Activated CD4-positive, alpha-beta T cell treated with anti-CD3 and anti-CD28 coated beads for 36 hours (primary cell): ENCODE measurements at regions not wholly inside any gene's neighbourhood (a gene's known extent, or its start where the extent isn't known, plus 50 kb on each side); places are given as distances from the start of the nearest gene placed in this dataset.

Source experiments
- ATAC-seq: fragments of 200-7000 bp; cut with Tn5 transposase; one replicate; pipeline ENCODE4 v1.10.0; 2021; ENCODE audit warnings: mild to moderate bottlenecking, moderate library complexity
- CTCF ChIA-PET: fragments of 350-600 bp; sonication (Branson Sonifier 250); formaldehyde crosslinking; loops from one replicate; lab custom pipeline; 2021; ENCODE audit warnings: antibody characterized with exemption; lab: Charles Lee
- POLR2A ChIA-PET: fragments of 350-600 bp; sonication (Branson Sonifier 250); formaldehyde crosslinking; loops from one replicate; lab custom pipeline; 2021; ENCODE audit warnings: antibody characterized with exemption, inconsistent platforms; lab: Charles Lee
- DNase-seq: peaks from one replicate; pipeline ENCODE4 v3.0.0-alpha.2; 2020
- H3K27ac Mint-ChIP-seq: one replicate; pipeline ENCODE4 v1.8.0; 2021; ENCODE audit warnings: mixed read lengths
- H3K27me3 Mint-ChIP-seq: one replicate; pipeline ENCODE4 v1.8.0; 2021; ENCODE audit warnings: mixed read lengths
- H3K36me3 Mint-ChIP-seq: one replicate; pipeline ENCODE4 v1.8.0; 2021; ENCODE audit warnings: low read depth, mixed read lengths
- H3K4me1 Mint-ChIP-seq: one replicate; pipeline ENCODE4 v1.8.0; 2021; ENCODE audit warnings: mixed read lengths
- H3K4me3 Mint-ChIP-seq: one replicate; pipeline ENCODE4 v1.8.0; 2021; ENCODE audit warnings: mild to moderate bottlenecking, moderate library complexity, mixed read lengths
- H3K9me3 Mint-ChIP-seq: one replicate; pipeline ENCODE4 v1.8.0; 2021; ENCODE audit warnings: low read depth, mixed read lengths
- intact Hi-C, 2 experiments: fragments of 100-400 bp; cut with DNase I in 1 of 2; cut with micrococcal nuclease in 1 of 2; formaldehyde crosslinking; loops; one replicate each; pipeline versions ENCODE4 v1.14.2 to v1.15.1; 2022 to 2024; cut with DNase I, micrococcal nuclease

DNA sequence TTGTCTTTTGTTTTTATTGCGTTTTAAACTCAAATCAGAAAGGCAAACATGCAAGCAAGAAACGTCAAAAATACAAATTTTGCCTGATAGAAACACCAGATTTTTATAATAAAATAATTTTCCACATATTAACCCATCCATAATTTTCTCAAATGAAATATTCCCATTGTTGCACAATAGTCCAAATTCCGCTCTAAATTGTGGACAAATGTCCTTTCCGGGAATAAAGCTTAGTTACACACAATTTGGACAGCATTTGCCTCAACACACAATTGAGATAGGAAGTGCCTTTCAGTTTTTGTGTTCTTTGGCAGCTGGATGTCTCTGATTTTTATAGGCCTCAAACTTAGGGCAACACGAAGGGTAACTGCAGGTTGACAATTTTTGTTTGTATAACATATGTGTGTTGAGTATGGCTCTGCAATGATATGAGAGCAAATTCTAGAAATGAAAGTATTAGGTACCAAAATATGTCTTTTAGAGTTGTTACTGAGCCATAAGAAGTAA lies 105.8 kb downstream of the DIO2 start:
- H3K27ac Mint-ChIP-seq, result no peak overlapping the region
- H3K27me3 Mint-ChIP-seq, result no peaks in the 10 kb centered on the region
- H3K4me3 Mint-ChIP-seq, result no peak overlapping the region
- POLR2A ChIA-PET, result no interaction called here
- ATAC-seq, result no peak
- no peaks in the 10 kb centered on the region for H3K36me3 Mint-ChIP-seq
- H3K9me3 Mint-ChIP-seq, result no peaks in the 10 kb centered on the region
- no peak for DNase-seq
- no peaks in the 10 kb centered on the region for H3K4me1 Mint-ChIP-seq
- CTCF ChIA-PET, result no interaction called here
- intact Hi-C loops, result no loop called here

DNA sequence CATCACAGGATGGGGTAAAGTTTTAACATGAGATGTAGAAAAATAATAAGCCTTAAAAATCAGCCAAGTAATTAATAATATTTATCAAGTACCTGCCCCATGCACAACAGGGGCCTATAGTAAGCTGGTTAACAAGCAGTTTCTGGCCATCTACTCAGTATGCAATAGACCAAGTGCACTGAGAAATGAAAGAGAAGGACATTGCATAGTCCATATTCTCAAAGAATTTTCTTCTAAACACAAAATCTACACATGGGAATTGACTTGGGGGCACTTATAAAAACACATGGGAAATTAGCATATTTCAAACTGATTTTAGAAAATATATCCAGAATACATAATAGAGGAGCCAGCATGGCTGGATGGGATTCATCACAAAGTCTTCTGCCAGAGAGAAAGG lies 109.5 kb downstream of the DIO2 start:
- CTCF ChIA-PET, result no interaction called here
- no peak for ATAC-seq
- Mint-ChIP-seq H3K27ac (no peak overlapping the region), H3K4me1 (no peaks in the 10 kb centered on the region), H3K4me3 (no peak overlapping the region), H3K27me3 (no peaks in the 10 kb centered on the region), H3K9me3 (no peaks in the 10 kb centered on the region), H3K36me3 (no peaks in the 10 kb centered on the region)
- POLR2A ChIA-PET, result no interaction called here
- DNase-seq, result no peak
- intact Hi-C loops, result no loop called here

DNA sequence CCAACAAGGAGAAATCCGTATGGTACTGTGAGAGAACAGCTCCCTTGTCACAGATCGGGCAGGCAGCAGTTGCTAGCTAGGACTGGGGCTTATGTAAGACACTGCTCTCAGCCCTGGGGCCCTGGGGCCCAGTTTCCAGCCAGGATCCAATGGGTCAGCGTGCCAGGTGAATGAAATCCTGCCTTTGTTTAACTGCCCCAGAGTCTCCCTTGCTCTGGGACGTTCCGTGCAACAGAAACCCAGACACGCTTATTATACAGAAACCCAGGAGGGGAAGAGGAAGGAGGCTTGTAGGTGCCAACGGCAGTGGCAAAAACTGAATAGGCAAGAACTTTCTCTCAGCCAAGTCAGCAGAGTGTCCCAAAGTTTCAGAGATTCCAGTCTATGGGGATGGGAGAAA lies 110.6 kb downstream of the DIO2 start:
- ChIA-PET CTCF (no interaction called here), POLR2A (no interaction called here)
- Mint-ChIP-seq H3K36me3 (no peaks in the 10 kb centered on the region), H3K4me3 (no peak overlapping the region), H3K4me1 (no peaks in the 10 kb centered on the region), H3K27me3 (no peaks in the 10 kb centered on the region), H3K27ac (no peak overlapping the region), H3K9me3 (no peaks in the 10 kb centered on the region)
- ATAC-seq (no peak), DNase-seq (no peak)
- intact Hi-C loops, result no loop called here

DNA sequence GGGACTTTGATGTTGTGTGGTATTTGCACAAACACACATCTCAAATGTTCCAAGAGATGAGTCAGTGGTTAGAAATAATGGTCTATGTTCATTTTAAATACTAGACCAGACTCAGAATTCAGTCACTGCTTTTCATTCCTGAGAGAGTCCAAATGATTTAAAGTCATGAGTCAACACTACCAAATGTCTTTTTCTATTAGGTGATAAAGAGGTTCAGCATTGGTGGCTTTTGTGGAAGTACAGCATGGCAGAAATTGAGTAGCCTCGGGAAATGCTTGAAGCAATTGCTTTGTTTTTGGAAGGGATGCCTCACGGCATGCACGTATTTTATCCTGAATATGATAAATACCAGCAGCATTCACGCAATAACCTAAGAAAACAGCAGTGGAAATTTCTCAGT lies 115.7 kb downstream of the DIO2 start:
- ChIA-PET POLR2A (no interaction called here), CTCF (no interaction called here)
- no peak overlapping the region for H3K27ac Mint-ChIP-seq
- no peak overlapping the region for H3K4me3 Mint-ChIP-seq
- H3K9me3 Mint-ChIP-seq, result no peaks in the 10 kb centered on the region
- ATAC-seq, result no peak
- no peaks in the 10 kb centered on the region for H3K27me3 Mint-ChIP-seq
- H3K4me1 Mint-ChIP-seq, result no peaks in the 10 kb centered on the region
- no peak for DNase-seq
- H3K36me3 Mint-ChIP-seq, result no peaks in the 10 kb centered on the region
- intact Hi-C loops, result no loop called here

DNA sequence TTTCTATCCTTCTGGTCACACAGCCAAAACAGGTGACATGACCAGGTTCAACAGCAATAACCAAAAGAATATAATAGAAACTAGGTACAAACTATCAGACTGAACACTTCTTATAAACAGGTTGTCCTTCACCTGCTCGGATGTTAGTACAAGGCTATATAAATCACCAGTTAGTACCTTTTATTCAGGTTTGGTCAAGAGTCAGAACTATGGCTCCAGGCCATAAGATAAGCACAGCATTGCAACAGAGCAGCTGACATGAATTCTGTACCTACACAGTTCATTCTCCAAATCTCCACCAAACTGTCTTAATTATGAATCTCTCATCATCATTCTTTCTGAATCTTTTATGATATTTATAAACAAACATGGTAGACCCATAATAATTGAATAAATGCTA lies 123.9 kb downstream of the DIO2 start:
- H3K9me3 Mint-ChIP-seq, result peaks cover 1% of the 10 kb centered on the region
- ATAC-seq, result no peak
- H3K4me3 Mint-ChIP-seq, result no peak overlapping the region
- POLR2A ChIA-PET, result no interaction called here
- no peak for DNase-seq
- no peaks in the 10 kb centered on the region for H3K4me1 Mint-ChIP-seq
- H3K27me3 Mint-ChIP-seq, result no peaks in the 10 kb centered on the region
- intact Hi-C loops, result no loop called here
- H3K27ac Mint-ChIP-seq, result no peak overlapping the region
- H3K36me3 Mint-ChIP-seq, result no peaks in the 10 kb centered on the region
- CTCF ChIA-PET, result no interaction called here

DNA sequence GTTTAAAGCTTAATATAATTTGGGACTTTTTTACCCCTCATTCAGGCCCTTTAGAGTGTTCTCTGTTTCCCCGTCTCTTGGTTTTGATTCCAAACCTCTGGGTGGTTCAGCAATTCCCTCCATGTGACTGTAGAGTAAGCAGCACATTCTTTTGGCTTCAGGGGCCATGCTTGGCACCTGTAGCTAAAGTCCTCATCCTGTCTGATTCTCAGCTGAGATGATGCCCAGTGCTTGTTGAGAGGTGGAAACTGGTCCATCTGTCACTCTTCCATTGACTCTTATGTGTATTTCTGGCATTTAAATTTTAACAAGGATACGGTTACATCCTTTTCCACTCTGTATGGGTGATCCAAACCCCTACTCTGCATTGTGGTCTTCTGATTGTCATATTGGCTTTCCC lies 127.1 kb downstream of the DIO2 start:
- POLR2A ChIA-PET, result no interaction called here
- Mint-ChIP-seq H3K4me1 (no peaks in the 10 kb centered on the region), H3K36me3 (no peaks in the 10 kb centered on the region)

DNA sequence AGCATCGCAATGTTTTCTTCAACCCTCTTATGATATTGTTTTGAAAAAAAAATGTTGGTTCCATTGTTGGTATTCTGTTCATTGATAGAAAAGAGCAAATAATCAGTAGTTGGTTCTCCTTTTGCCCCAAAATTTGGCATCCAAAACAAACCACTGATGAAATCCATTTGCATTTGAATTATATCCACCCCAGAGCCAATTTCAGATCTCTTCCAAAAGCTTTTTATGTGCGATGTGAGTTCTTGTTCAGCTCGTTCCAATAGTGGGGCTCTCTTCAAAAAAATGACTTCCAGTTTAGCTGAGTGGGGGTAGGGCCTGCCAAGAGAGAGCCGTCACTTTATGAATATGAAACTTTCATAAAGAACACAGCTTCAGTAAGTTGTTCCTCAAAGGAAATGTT lies 130.7 kb downstream of the DIO2 start:
- H3K9me3 Mint-ChIP-seq, result peaks cover 9% of the 10 kb centered on the region
- intact Hi-C loops, result no loop called here
- ATAC-seq, result no peak
- no peak overlapping the region for H3K4me3 Mint-ChIP-seq
- ChIA-PET CTCF (no interaction called here), POLR2A (no interaction called here)
- no peaks in the 10 kb centered on the region for H3K4me1 Mint-ChIP-seq
- H3K27ac Mint-ChIP-seq, result no peak overlapping the region
- no peaks in the 10 kb centered on the region for H3K27me3 Mint-ChIP-seq
- DNase-seq, result no peak
- H3K36me3 Mint-ChIP-seq, result no peaks in the 10 kb centered on the region

More for the DNA sequence above, 127.1 kb downstream of the DIO2 start:
- ATAC-seq (no peak), DNase-seq (no peak)
- Mint-ChIP-seq H3K27ac (no peak overlapping the region), H3K9me3 (peaks cover 5% of the 10 kb centered on the region), H3K27me3 (no peaks in the 10 kb centered on the region), H3K4me3 (no peak overlapping the region)
- intact Hi-C loops, result no loop called here
- CTCF ChIA-PET, result no interaction called here

DNA sequence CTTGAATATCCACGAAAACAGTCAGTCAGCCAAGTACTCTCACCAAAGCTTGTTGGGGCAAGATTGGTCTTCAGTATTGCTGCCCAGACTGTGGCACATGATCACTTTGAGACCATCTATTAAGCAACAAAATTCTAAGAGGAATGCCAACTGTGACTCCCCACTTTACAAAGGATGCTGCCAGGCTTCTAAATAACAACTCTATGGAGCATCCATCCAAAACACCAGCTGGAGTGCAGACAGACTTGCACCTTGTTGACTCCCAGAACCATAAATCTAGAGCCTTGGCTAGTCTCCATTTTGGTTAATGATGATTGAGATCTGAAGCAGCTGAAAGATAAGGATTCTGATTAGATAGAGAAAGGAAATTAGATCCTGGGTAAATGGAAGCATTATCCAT lies 132.8 kb downstream of the DIO2 start:
- Mint-ChIP-seq H3K27me3 (no peaks in the 10 kb centered on the region), H3K9me3 (peaks cover 10% of the 10 kb centered on the region), H3K4me1 (no peaks in the 10 kb centered on the region), H3K4me3 (no peak overlapping the region), H3K27ac (no peak overlapping the region), H3K36me3 (no peaks in the 10 kb centered on the region)
- ChIA-PET POLR2A (no interaction called here), CTCF (interaction anchor here (0.5 kb wide), 1 partner anchor 827 kb away, joined by 3 read pairs; no protein-coding TSS in a partner anchor)
- intact Hi-C loops, result no loop called here
- DNase-seq (no peak), ATAC-seq (no peak)

DNA sequence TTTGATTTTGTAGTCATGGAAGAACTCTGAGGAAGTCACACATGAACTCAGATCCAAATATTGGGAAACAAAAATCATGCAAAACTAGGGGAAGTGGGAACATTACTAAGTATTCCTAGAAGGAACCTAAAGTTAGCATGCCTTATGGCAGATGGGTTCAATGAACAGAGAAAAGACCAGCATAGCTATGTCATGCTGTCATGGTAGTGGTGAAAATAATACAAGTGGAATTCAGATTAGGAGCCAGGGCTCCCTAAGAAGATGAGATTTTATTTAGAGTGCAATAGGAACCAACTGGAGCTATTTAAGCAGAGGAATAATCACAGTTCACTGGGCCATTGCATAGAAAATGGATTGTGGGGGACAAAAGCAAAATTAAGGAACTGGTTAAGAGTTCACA lies 134.0 kb downstream of the DIO2 start:
- no peaks in the 10 kb centered on the region for H3K27me3 Mint-ChIP-seq
- CTCF ChIA-PET, result interaction anchor here (0.6 kb wide), 1 partner anchor 21 kb away, joined by 4 read pairs; no protein-coding TSS in a partner anchor
- POLR2A ChIA-PET, result no interaction called here
- H3K27ac Mint-ChIP-seq, result no peak overlapping the region
- peaks cover 13% of the 10 kb centered on the region for H3K9me3 Mint-ChIP-seq
- no peak for DNase-seq
- no peaks in the 10 kb centered on the region for H3K36me3 Mint-ChIP-seq
- no peak for ATAC-seq
- H3K4me3 Mint-ChIP-seq, result no peak overlapping the region
- intact Hi-C loops, result no loop called here
- H3K4me1 Mint-ChIP-seq, result no peaks in the 10 kb centered on the region

DNA sequence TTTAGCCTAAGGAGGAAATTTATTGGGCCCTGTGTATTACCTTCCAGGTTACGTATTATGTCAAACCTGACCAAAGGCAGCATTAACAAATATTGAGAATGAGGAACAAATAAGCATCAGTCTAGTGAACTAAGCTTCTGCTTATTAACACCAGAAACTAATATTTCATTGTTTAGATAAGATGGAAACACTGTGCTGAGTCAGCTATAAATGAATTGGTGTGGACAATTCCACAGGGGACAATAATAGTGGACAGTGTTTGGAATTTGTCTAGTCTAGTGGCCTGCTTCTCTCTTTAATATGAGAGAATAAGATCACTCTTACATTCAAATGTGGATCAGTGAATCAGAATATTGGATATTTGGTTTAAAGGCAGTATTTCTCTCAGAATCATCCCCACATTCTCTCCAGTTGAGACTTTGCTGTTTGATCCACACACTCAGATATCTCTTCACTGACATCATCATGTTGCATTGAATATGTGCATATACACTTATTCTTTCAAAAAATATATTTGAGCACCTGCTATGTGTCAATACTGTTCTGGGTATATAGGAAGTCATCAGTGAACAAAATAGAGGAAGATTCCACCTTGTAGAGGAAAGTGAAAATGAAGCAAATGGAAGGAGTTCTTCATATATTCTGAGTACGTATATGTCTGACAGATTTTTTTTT lies 136.3 kb downstream of the DIO2 start:
- POLR2A ChIA-PET, result no interaction called here
- CTCF ChIA-PET, result no interaction called here
- Mint-ChIP-seq H3K4me1 (no peaks in the 10 kb centered on the region), H3K9me3 (peaks cover 17% of the 10 kb centered on the region), H3K27me3 (no peaks in the 10 kb centered on the region), H3K4me3 (no peak overlapping the region), H3K27ac (no peak overlapping the region), H3K36me3 (no peaks in the 10 kb centered on the region)
- DNase-seq (no peak), ATAC-seq (no peak)
- intact Hi-C loops, result no loop called here

DNA sequence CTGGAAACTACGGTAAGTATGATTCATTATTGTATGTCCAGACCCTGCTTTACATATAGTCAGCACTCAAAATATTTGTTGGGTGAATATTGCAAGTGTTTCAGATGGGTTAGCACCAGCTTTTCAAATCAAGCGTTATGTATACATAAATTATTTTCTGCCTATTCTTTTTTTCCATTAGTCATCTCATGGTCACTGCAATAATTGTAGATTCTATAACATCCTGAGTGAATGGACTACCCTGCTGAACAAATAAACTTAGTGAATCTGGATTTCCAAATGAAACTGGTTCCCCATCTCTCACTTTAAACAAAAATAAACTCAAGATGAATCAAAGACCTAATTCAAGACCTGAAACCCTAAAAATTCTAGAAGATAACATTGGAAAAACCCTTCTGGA lies 152.3 kb downstream of the DIO2 start:
- DNase-seq (no peak), ATAC-seq (no peak)
- ChIA-PET CTCF (interaction anchor here (0.8 kb wide), 1 partner anchor 145 kb away, joined by 3 read pairs; no protein-coding TSS in a partner anchor), POLR2A (no interaction called here)
- H3K9me3 Mint-ChIP-seq, result no peaks in the 10 kb centered on the region
- no peaks in the 10 kb centered on the region for H3K4me1 Mint-ChIP-seq
- no peak overlapping the region for H3K27ac Mint-ChIP-seq
- intact Hi-C loops, result loop anchor here (5.0 to 10.0 kb wide), 2 partner anchors 793 to 1106 kb away; no protein-coding TSS in a partner anchor
- peaks cover 4% of the 10 kb centered on the region for H3K27me3 Mint-ChIP-seq
- H3K36me3 Mint-ChIP-seq, result no peaks in the 10 kb centered on the region
- H3K4me3 Mint-ChIP-seq, result no peak overlapping the region

DNA sequence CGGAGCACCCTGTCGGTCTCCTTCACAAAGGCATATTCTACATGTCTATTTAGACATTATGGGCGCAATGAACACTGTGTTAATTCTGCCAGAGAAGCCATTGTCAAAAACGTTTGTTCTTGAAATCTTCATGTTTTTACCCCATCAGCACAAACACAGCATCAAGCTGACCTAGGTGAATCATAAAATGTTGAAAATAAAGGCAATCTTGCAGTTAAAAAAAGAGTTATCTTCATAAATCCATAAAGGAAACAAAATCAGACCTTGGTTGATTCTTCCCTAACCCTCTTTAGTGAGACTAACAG lies 154.9 kb downstream of the DIO2 start:
- DNase-seq, result no peak
- CTCF ChIA-PET, result interaction anchor here (0.8 to 1.5 kb wide), 3 partner anchors 12 to 931 kb away, joined by 3 read pairs; no protein-coding TSS in a partner anchor
- intact Hi-C loops, result loop anchor here (1.0 to 10.0 kb wide), 4 partner anchors 794 to 1108 kb away; no protein-coding TSS in a partner anchor

More for the DNA sequence above, 154.9 kb downstream of the DIO2 start:
- no peaks in the 10 kb centered on the region for H3K9me3 Mint-ChIP-seq
- peaks cover 4% of the 10 kb centered on the region for H3K27me3 Mint-ChIP-seq
- POLR2A ChIA-PET, result interaction anchor here (0.6 kb wide), 1 partner anchor 1115 kb away, joined by 4 read pairs; no protein-coding TSS in a partner anchor
- H3K27ac Mint-ChIP-seq, result no peak overlapping the region
- no peaks in the 10 kb centered on the region for H3K4me1 Mint-ChIP-seq
- H3K36me3 Mint-ChIP-seq, result no peaks in the 10 kb centered on the region
- ATAC-seq, result no peak
- no peak overlapping the region for H3K4me3 Mint-ChIP-seq
